ENCODE measurements at regions not wholly inside any gene's neighbourhood (a gene's known extent, or its start where the extent isn't known, plus 50 kb on each side); places are given as distances from the start of the nearest gene placed in this dataset.

DNA sequence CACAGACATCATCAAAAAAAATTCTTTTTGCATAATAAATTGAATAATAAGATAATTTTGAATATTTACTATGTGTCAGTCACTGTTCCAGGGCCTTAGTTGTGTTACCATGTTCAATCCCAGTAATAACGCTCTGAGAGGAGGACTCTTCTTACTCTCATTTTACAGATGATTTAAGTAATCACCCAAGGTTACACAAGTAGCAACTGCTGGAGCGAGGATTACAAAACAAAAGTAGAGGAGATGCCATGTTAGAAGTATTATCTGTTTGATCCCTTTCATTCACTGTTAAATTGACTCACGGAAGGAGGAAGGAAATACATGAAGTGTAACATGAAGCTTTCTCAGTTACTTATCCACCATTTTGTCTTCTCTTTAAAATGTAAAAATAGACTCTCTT, 412.8 kb downstream of the NFIB start:
- no peak for TF ChIP-seq CREB1 (IDR thresholded peaks at IDR 0.05; ENCODE audit: low read depth)
- TF ChIP-seq RAD21 (IDR thresholded peaks at IDR 0.05; ENCODE audit: low read depth), result no peak
- TF ChIP-seq, protein P1, sequence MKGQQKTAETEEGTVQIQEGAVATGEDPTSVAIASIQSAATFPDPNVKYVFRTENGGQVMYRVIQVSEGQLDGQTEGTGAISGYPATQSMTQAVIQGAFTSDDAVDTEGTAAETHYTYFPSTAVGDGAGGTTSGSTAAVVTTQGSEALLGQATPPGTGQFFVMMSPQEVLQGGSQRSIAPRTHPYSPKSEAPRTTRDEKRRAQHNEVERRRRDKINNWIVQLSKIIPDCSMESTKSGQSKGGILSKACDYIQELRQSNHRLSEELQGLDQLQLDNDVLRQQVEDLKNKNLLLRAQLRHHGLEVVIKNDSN (IDR thresholded peaks at IDR 0.05), result no peak
- TF ChIP-seq YY1 (IDR thresholded peaks at IDR 0.05; ENCODE audit: low read depth), result no peak
- no peak for TF ChIP-seq FOXM1 (IDR thresholded peaks at IDR 0.05; ENCODE audit: borderline replicate concordance, low read depth)
- TF ChIP-seq TAF1 (IDR thresholded peaks at IDR 0.05; ENCODE audit: low read depth), result no peak
- no peak for TF ChIP-seq NFIC (IDR thresholded peaks at IDR 0.05)
- no peak for TF ChIP-seq CEBPB (IDR thresholded peaks at IDR 0.05)
- no peak for TF ChIP-seq TEAD4 (IDR thresholded peaks at IDR 0.05)
- no peak for TF ChIP-seq EGR1 (IDR thresholded peaks at IDR 0.05)

DNA sequence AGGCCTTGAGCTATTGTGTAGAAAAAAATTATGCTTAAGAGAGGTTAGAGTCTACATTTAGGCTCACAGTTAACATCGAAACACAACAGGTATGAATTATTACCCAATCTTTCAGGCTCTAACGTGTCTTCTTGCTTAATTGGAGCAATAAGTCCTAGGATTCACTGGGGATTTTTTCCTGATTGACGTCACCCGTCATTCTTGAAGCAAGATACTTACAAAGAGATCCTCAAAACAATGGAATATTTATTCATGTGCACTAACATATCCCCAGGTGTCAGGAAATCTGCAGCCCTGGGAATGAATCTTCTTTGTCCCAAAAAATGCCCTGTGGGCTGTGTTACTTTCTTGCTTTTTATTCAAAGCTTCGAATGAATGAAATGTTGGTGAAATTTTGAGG, 413.5 kb downstream of the NFIB start:
- TF ChIP-seq TAF1 (IDR thresholded peaks at IDR 0.05; ENCODE audit: low read depth) (no peak), YY1 (IDR thresholded peaks at IDR 0.05; ENCODE audit: low read depth) (no peak), EP300 (IDR thresholded peaks at IDR 0.05; ENCODE audit: borderline replicate concordance) (no peak), NFIC (IDR thresholded peaks at IDR 0.05) (no peak), CEBPB (IDR thresholded peaks at IDR 0.05) (no peak), EGR1 (IDR thresholded peaks at IDR 0.05) (no peak)
- TF ChIP-seq, protein P1 (IDR thresholded peaks at IDR 0.05), result no peak

DNA sequence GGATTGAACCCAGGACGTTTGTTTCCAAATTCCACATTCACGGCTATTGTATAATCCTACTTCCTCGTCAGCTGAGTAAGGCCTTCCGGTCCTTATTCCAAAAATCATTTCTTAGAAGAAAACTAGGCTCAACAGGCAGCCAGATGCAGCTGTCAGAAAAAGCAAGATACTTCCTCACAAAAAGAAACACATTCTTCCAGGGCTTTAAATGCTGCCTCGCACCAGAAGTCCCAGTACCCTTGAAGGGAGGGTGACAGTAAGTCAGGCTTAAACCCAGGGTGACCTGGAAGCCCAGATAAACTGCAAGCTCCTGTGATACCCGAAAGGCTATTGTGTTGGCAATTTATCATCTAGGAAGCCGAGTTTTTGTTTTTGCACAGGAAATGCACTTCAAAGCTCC, 414.0 kb downstream of the NFIB start:
- TF ChIP-seq FOXM1 (IDR thresholded peaks at IDR 0.05; ENCODE audit: borderline replicate concordance, low read depth) (no peak), TCF12 (IDR thresholded peaks at IDR 0.05; ENCODE audit: low read depth) (no peak), EGR1 (IDR thresholded peaks at IDR 0.05) (no peak), ZBTB7A (IDR thresholded peaks at IDR 0.05; ENCODE audit: low read depth) (no peak), NFIC (IDR thresholded peaks at IDR 0.05) (no peak), TAF1 (IDR thresholded peaks at IDR 0.05; ENCODE audit: low read depth) (no peak), EP300 (IDR thresholded peaks at IDR 0.05; ENCODE audit: borderline replicate concordance) (no peak), CREB1 (IDR thresholded peaks at IDR 0.05; ENCODE audit: low read depth) (no peak), TEAD4 (IDR thresholded peaks at IDR 0.05) (no peak), YY1 (IDR thresholded peaks at IDR 0.05; ENCODE audit: low read depth) (no peak)
- TF ChIP-seq, protein P2, sequence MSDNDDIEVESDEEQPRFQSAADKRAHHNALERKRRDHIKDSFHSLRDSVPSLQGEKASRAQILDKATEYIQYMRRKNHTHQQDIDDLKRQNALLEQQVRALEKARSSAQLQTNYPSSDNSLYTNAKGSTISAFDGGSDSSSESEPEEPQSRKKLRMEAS (IDR thresholded peaks at IDR 0.05), result no peak
- TF ChIP-seq, protein P3, sequence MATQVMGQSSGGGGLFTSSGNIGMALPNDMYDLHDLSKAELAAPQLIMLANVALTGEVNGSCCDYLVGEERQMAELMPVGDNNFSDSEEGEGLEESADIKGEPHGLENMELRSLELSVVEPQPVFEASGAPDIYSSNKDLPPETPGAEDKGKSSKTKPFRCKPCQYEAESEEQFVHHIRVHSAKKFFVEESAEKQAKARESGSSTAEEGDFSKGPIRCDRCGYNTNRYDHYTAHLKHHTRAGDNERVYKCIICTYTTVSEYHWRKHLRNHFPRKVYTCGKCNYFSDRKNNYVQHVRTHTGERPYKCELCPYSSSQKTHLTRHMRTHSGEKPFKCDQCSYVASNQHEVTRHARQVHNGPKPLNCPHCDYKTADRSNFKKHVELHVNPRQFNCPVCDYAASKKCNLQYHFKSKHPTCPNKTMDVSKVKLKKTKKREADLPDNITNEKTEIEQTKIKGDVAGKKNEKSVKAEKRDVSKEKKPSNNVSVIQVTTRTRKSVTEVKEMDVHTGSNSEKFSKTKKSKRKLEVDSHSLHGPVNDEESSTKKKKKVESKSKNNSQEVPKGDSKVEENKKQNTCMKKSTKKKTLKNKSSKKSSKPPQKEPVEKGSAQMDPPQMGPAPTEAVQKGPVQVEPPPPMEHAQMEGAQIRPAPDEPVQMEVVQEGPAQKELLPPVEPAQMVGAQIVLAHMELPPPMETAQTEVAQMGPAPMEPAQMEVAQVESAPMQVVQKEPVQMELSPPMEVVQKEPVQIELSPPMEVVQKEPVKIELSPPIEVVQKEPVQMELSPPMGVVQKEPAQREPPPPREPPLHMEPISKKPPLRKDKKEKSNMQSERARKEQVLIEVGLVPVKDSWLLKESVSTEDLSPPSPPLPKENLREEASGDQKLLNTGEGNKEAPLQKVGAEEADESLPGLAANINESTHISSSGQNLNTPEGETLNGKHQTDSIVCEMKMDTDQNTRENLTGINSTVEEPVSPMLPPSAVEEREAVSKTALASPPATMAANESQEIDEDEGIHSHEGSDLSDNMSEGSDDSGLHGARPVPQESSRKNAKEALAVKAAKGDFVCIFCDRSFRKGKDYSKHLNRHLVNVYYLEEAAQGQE (IDR thresholded peaks at IDR 0.05; ENCODE audit: low read depth), result no peak

DNA sequence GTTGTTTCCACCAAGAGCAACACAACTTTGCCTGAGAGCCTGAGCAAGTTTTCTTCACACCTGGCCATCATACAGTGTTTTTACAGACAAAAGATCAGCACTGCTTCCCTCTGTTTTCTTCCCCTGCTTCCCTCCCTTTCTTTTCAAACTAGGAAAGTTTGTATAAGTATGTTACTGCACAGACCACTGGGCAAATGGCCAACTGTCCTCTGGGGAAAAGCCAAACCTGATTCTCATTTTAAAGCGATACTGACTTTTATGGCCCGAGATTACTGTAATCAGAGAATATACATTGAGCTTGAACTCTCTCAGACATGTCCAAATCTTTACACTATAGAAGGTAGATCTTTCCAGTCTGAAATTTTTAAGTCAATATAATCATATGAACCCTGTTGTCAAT, 415.0 kb downstream of the NFIB start:
- TF ChIP-seq NFIC (IDR thresholded peaks at IDR 0.05) (no peak), TEAD4 (IDR thresholded peaks at IDR 0.05) (no peak), ZBTB7A (IDR thresholded peaks at IDR 0.05; ENCODE audit: low read depth) (no peak), EGR1 (IDR thresholded peaks at IDR 0.05) (no peak), EP300 (IDR thresholded peaks at IDR 0.05; ENCODE audit: borderline replicate concordance) (no peak), RAD21 (IDR thresholded peaks at IDR 0.05; ENCODE audit: low read depth) (no peak), CREB1 (IDR thresholded peaks at IDR 0.05; ENCODE audit: low read depth) (no peak), YY1 (IDR thresholded peaks at IDR 0.05; ENCODE audit: low read depth) (no peak), TAF1 (IDR thresholded peaks at IDR 0.05; ENCODE audit: low read depth) (no peak), CEBPB (IDR thresholded peaks at IDR 0.05) (no peak), FOXM1 (IDR thresholded peaks at IDR 0.05; ENCODE audit: borderline replicate concordance, low read depth) (no peak), TCF12 (IDR thresholded peaks at IDR 0.05; ENCODE audit: low read depth) (no peak)
- TF ChIP-seq, protein P3 (IDR thresholded peaks at IDR 0.05; ENCODE audit: low read depth), result no peak
- TF ChIP-seq, protein P2 (IDR thresholded peaks at IDR 0.05), result no peak
- TF ChIP-seq, protein P1 (IDR thresholded peaks at IDR 0.05), result no peak

DNA sequence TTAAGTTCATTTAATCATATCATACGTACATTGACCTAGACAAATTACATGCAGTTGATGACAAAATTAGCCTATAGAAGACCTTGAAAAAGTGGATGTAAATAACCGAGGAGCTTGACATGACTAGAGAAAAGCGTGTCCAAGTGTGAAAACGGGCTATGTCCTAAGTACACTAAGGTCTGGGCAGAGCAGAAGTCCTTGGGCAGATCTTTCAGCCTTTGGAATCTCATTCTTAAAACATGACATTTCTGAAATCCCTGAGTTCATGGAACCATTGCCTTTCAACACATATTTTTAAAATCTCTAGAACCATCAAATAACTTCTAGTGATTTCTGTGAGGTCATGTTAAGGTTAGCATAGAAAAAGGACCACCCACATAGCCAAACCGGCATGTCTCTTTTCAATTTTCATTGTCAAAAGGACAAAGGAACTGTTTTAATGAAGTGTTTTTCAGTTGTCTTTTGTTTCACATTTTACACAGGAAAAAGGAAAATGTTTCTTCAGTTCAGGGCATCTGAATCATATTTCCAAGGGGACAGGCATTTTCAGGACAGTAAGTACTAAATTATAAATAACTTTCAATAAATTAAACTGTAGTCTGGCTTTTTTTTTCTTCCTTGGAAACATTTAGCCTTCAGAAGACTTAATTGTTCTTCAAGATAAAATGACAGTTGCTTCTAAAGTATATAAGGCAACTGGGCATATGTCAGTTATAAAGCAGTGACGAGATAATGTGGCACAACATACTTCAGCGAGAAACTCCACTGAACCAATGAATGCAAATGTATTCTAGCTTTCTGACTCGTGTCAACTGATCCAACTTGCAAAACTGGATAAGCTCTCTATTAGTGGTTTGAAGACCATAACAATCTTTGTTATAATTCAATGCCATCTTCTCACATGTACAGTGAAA, 416.8 kb downstream of the NFIB start:
- TF ChIP-seq, protein P3 (IDR thresholded peaks at IDR 0.05; ENCODE audit: low read depth), result no peak
- no peak for TF ChIP-seq CEBPB (IDR thresholded peaks at IDR 0.05)
- TF ChIP-seq CREB1 (IDR thresholded peaks at IDR 0.05; ENCODE audit: low read depth), result no peak
- TF ChIP-seq RAD21 (IDR thresholded peaks at IDR 0.05; ENCODE audit: low read depth), result no peak
- TF ChIP-seq, protein P1 (IDR thresholded peaks at IDR 0.05), result no peak
- no peak for TF ChIP-seq NFIC (IDR thresholded peaks at IDR 0.05)
- TF ChIP-seq, protein P2 (IDR thresholded peaks at IDR 0.05), result no peak
- TF ChIP-seq TCF12 (IDR thresholded peaks at IDR 0.05; ENCODE audit: low read depth), result no peak
- no peak for TF ChIP-seq FOXM1 (IDR thresholded peaks at IDR 0.05; ENCODE audit: borderline replicate concordance, low read depth)
- no peak for TF ChIP-seq YY1 (IDR thresholded peaks at IDR 0.05; ENCODE audit: low read depth)
- TF ChIP-seq EP300 (IDR thresholded peaks at IDR 0.05; ENCODE audit: borderline replicate concordance), result no peak
- TF ChIP-seq EGR1 (IDR thresholded peaks at IDR 0.05), result no peak
